ENCODE measurements at regions not wholly inside any gene's neighbourhood (a gene's known extent, or its start where the extent isn't known, plus 50 kb on each side); places are given as distances from the start of the nearest gene placed in this dataset.

DNA sequence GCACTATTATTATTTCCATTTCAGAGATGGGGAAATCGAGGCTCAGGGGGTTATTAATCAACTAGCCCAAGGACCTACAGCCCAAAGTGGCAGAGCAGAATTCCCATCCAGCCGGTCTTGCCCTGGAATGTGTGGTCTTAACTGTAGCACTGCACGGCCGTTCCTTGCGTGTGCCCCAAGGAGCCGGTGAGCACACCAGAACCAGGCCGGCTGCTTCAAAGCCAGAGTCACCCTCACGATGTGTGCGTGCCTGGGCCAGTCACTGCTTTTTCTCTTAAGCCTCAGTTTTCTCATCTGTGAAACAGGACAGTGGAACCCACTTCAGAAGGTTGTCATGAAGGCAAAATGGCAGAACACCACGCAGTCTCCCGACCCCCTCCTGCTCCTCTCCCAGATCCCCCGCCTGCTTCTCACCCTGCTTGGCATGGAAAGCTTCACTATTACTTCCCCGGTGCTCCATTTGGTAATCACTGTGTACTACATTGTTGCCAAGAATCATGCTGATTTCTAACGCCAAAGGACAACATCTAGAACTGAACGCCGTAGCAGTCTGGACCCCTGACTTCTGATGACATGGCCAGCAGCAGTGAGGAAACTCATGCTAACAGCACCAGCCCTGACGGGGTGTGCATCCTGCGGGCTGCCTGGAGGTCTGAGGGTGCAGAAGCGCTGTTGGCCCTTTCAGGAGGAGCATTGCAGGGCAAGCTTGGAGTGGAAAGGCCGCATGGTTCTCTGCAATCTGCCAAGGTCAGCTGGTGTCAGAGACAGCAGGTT, 106.8 kb upstream of the B3GAT1 start:
- no peak for FAIRE-seq
- H3K9ac ChIP-seq (ENCODE audit: low read length), result no peak overlapping the region

DNA sequence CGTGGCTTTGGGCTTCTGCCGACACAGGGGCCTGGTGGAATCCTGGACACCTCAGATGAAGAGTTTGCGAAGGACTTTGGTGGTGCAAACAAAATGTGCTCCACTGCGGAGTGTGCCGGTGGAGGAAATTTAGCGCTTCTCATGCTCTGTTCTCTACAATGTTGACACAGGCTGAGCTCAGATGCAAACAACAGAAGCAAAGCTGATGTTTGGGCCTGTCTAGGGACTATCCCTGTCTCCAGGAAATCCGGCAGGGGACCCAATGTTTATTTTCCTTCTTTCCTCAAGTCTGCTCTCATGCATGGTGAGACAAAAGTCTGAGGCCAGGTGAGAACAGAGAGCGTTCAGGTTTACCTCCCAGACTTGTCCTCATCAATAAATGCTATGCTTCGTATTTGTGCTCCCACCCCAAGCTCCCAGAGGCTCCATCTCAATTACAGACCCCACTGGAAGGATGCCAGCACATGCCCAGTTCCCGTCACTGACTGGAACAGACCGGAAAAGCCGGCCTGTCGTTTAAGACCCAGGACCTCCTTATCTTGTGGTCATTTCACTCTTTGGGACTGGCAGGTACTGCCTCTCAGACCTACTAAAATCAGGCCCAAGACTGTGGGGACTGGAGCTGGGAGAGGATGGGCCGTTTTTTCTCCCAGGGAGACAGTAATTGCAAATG, 105.7 kb upstream of the B3GAT1 start:
- H3K27me3 Mint-ChIP-seq (ENCODE audit: low read depth, unreplicated experiment), result peaks cover 70% of the 10 kb centered on the region
- DNase-seq (ENCODE audit: low read depth) (no peak), FAIRE-seq (no peak)
- Histone ChIP-seq H3K4me2 (ENCODE audit: low read length) (no peak overlapping the region), H3K27ac (ENCODE audit: low read depth, low read length) (no peak overlapping the region), H3K4me1 (ENCODE audit: insufficient read depth, low read length) (no peaks in the 10 kb centered on the region), H3K79me2 (ENCODE audit: insufficient read depth, low read length) (no peaks in the 10 kb centered on the region), H3K36me3 (ENCODE audit: insufficient read depth, low read length) (no peaks in the 10 kb centered on the region), H4K20me1 (ENCODE audit: insufficient read depth, low read length) (no peaks in the 10 kb centered on the region), H2AFZ (ENCODE audit: low read depth, low read length) (no peak overlapping the region), H3K9me3 (ENCODE audit: insufficient read depth, low read depth, low read length) (peaks cover 4% of the 10 kb centered on the region), H3K4me3 (ENCODE audit: insufficient read depth, low read depth, low read length) (no peak overlapping the region), H3K9ac (ENCODE audit: low read length) (no peak overlapping the region), H3K27me3 (ENCODE audit: insufficient read depth, low read length) (no peaks in the 10 kb centered on the region)
- H3K9me3 Mint-ChIP-seq (ENCODE audit: unreplicated experiment), result peaks cover 2% of the 10 kb centered on the region
- no peak overlapping the region for H3K27ac Mint-ChIP-seq (ENCODE audit: unreplicated experiment)
- TF ChIP-seq, protein P1, sequence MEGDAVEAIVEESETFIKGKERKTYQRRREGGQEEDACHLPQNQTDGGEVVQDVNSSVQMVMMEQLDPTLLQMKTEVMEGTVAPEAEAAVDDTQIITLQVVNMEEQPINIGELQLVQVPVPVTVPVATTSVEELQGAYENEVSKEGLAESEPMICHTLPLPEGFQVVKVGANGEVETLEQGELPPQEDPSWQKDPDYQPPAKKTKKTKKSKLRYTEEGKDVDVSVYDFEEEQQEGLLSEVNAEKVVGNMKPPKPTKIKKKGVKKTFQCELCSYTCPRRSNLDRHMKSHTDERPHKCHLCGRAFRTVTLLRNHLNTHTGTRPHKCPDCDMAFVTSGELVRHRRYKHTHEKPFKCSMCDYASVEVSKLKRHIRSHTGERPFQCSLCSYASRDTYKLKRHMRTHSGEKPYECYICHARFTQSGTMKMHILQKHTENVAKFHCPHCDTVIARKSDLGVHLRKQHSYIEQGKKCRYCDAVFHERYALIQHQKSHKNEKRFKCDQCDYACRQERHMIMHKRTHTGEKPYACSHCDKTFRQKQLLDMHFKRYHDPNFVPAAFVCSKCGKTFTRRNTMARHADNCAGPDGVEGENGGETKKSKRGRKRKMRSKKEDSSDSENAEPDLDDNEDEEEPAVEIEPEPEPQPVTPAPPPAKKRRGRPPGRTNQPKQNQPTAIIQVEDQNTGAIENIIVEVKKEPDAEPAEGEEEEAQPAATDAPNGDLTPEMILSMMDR (IDR thresholded peaks at IDR 0.05; ENCODE audit: insufficient read depth, low read depth, low read length), result no peak
- no peak for TF ChIP-seq EZH2 (IDR thresholded peaks at IDR 0.05; ENCODE audit: insufficient read depth, low read length)
- peaks cover 3% of the 10 kb centered on the region for H3K36me3 Mint-ChIP-seq (ENCODE audit: low read depth, unreplicated experiment)
- no peak overlapping the region for H3K4me3 Mint-ChIP-seq (ENCODE audit: unreplicated experiment)
- H3K4me1 Mint-ChIP-seq (ENCODE audit: low read depth, unreplicated experiment), result no peaks in the 10 kb centered on the region

More for the DNA sequence above, 106.8 kb upstream of the B3GAT1 start:
- Mint-ChIP-seq H3K36me3 (ENCODE audit: low read depth, unreplicated experiment) (peaks cover 3% of the 10 kb centered on the region), H3K27ac (ENCODE audit: unreplicated experiment) (no peak overlapping the region), H3K27me3 (ENCODE audit: low read depth, unreplicated experiment) (peaks cover 67% of the 10 kb centered on the region), H3K4me3 (ENCODE audit: unreplicated experiment) (no peak overlapping the region), H3K4me1 (ENCODE audit: low read depth, unreplicated experiment) (no peaks in the 10 kb centered on the region), H3K9me3 (ENCODE audit: unreplicated experiment) (peaks cover 2% of the 10 kb centered on the region)
- Histone ChIP-seq H3K4me3 (ENCODE audit: insufficient read depth, low read depth, low read length) (no peak overlapping the region), H3K27ac (ENCODE audit: low read depth, low read length) (no peak overlapping the region), H3K79me2 (ENCODE audit: insufficient read depth, low read length) (no peaks in the 10 kb centered on the region), H4K20me1 (ENCODE audit: insufficient read depth, low read length) (no peaks in the 10 kb centered on the region), H3K36me3 (ENCODE audit: insufficient read depth, low read length) (no peaks in the 10 kb centered on the region), H3K27me3 (ENCODE audit: insufficient read depth, low read length) (no peaks in the 10 kb centered on the region), H3K4me2 (ENCODE audit: low read length) (no peak overlapping the region), H2AFZ (ENCODE audit: low read depth, low read length) (no peak overlapping the region), H3K9me3 (ENCODE audit: insufficient read depth, low read depth, low read length) (peaks cover 4% of the 10 kb centered on the region), H3K4me1 (ENCODE audit: insufficient read depth, low read length) (no peaks in the 10 kb centered on the region)
- DNase-seq (ENCODE audit: low read depth), result no peak
- TF ChIP-seq, protein P1 (IDR thresholded peaks at IDR 0.05; ENCODE audit: insufficient read depth, low read depth, low read length), result no peak
- TF ChIP-seq EZH2 (IDR thresholded peaks at IDR 0.05; ENCODE audit: insufficient read depth, low read length), result no peak

DNA sequence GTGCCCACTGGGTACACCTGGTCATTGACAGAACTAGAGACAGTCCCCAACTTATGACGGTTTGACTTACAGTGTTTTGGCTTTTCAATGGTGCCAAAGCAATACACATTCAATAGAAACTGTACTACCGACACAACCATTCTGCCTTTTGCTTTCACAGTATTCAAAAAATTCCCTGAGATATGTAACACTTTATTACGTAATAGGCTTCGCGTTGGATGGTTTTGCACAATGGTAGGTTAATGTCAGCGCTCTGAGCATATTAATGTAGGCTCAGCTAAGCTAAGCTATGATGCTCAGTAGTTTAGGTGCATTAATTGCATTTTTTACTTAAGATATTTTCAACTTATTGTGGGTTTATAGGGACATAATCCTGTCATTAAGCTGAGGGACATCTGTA, 105.1 kb upstream of the B3GAT1 start:
- Mint-ChIP-seq H3K36me3 (ENCODE audit: low read depth, unreplicated experiment) (peaks cover 3% of the 10 kb centered on the region), H3K9me3 (ENCODE audit: unreplicated experiment) (peaks cover 2% of the 10 kb centered on the region), H3K27ac (ENCODE audit: unreplicated experiment) (no peak overlapping the region), H3K27me3 (ENCODE audit: low read depth, unreplicated experiment) (peaks cover 72% of the 10 kb centered on the region), H3K4me3 (ENCODE audit: unreplicated experiment) (no peak overlapping the region), H3K4me1 (ENCODE audit: low read depth, unreplicated experiment) (no peaks in the 10 kb centered on the region)
- Histone ChIP-seq H4K20me1 (ENCODE audit: insufficient read depth, low read length) (no peaks in the 10 kb centered on the region), H2AFZ (ENCODE audit: low read depth, low read length) (no peak overlapping the region), H3K36me3 (ENCODE audit: insufficient read depth, low read length) (no peaks in the 10 kb centered on the region), H3K9ac (ENCODE audit: low read length) (no peak overlapping the region), H3K27me3 (ENCODE audit: insufficient read depth, low read length) (no peaks in the 10 kb centered on the region), H3K4me3 (ENCODE audit: insufficient read depth, low read depth, low read length) (no peak overlapping the region), H3K4me2 (ENCODE audit: low read length) (no peak overlapping the region), H3K79me2 (ENCODE audit: insufficient read depth, low read length) (no peaks in the 10 kb centered on the region), H3K9me3 (ENCODE audit: insufficient read depth, low read depth, low read length) (peaks cover 3% of the 10 kb centered on the region), H3K27ac (ENCODE audit: low read depth, low read length) (no peak overlapping the region), H3K4me1 (ENCODE audit: insufficient read depth, low read length) (no peaks in the 10 kb centered on the region)
- FAIRE-seq (no peak), DNase-seq (ENCODE audit: low read depth) (no peak)
- TF ChIP-seq EZH2 (IDR thresholded peaks at IDR 0.05; ENCODE audit: insufficient read depth, low read length), result no peak
- TF ChIP-seq, protein P1 (IDR thresholded peaks at IDR 0.05; ENCODE audit: insufficient read depth, low read depth, low read length), result no peak

All from astrocyte (in vitro differentiated cells and primary cell).